K562 (cell line): ENCODE measurements at regions not wholly inside any gene's neighbourhood (a gene's known extent, or its start where the extent isn't known, plus 50 kb on each side); places are given as distances from the start of the nearest gene placed in this dataset.

Source experiments
- ZKSCAN8 ChIP-seq: fragments of 200-800 bp; sonication (Bioruptor generic); IDR thresholded peaks from 2 replicates; pipeline ENCODE4 v1.6.1; 2016; ENCODE audit warnings: missing genetic modification characterization, missing compliant biosample characterization
- TF ChIP-seq, protein P1 (sequence below): fragments of 450-650 bp; formaldehyde crosslinking; IDR thresholded peaks from 2 replicates; pipeline ENCODE4 v1.4.0; 2022; ENCODE audit warnings: missing genetic modification characterization
- TF ChIP-seq, protein P2 (sequence below): fragments of 450-650 bp; IDR thresholded peaks from 2 replicates; pipeline ENCODE4 v1.6.1; 2016; ENCODE audit warnings: low read depth, mild to moderate bottlenecking, moderate library complexity

DNA sequence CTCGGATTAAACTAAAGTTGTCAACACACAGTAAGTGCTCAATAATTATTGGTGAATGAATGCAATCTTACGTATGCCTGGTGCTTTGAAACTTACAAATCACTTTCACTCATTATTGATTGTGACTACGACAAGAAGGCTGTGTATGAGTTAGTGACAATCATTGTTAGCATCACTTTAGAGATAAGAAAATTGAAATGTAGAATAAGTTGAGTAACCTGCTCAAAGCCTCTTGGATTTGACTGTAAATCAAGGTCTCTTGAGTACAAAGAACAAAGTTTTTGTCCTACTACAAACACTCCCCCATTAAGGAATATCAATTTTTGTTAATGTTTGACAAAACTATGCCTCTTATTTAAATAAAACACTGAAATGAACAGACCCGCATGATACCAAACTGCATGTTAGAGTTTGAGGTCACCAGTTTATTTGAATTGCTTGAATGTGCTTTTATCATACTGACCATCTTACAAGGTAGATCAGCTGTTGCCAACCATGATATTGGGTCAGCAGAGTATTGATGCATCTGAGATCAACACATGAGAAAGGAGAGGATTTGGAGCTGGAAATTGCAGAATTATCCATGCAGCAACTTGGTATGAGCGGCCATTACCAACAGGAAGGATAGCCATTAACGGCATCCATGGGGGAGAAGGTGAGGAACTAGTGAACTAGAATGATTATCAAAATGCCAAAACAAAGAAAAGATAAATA, 142.1 kb downstream of the IRS1 start:
- TF ChIP-seq, protein P1, sequence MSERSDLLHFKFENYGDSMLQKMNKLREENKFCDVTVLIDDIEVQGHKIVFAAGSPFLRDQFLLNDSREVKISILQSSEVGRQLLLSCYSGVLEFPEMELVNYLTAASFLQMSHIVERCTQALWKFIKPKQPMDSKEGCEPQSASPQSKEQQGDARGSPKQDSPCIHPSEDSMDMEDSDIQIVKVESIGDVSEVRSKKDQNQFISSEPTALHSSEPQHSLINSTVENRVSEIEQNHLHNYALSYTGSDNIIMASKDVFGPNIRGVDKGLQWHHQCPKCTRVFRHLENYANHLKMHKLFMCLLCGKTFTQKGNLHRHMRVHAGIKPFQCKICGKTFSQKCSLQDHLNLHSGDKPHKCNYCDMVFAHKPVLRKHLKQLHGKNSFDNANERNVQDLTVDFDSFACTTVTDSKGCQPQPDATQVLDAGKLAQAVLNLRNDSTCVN (CRISPR knock-in tag): no peak
- TF ChIP-seq, protein P2, sequence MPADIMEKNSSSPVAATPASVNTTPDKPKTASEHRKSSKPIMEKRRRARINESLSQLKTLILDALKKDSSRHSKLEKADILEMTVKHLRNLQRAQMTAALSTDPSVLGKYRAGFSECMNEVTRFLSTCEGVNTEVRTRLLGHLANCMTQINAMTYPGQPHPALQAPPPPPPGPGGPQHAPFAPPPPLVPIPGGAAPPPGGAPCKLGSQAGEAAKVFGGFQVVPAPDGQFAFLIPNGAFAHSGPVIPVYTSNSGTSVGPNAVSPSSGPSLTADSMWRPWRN: no peak
- no peak for TF ChIP-seq ZKSCAN8 (CRISPR knock-in tag)
